ENCODE measurements at regions not wholly inside any gene's neighbourhood (a gene's known extent, or its start where the extent isn't known, plus 50 kb on each side); places are given as distances from the start of the nearest gene placed in this dataset.

DNA sequence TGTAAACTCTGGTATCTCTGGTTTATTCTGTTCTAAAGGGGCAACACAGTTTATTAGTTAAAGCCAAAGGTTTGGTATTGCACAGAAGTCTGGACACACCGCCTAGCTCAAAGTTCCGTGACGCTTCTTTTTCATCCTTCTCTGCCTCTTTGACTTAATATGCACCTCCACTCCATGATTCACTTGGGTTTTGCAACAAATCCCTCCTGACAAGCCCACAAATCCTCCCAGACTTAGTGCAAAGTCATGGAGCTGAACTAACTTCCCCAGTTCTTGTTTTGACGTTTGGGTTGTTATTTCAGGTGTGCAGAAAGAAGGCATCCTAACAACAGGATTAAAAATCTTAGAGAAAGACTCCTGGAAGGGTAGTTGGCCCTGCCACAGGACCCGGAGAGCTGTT lies 441.6 kb upstream of the DMAC1 start:
- Histone ChIP-seq H4K8ac (ENCODE audit: extremely low read depth, insufficient read depth, low read length) (no peak overlapping the region), H3K9ac (replicated peaks in 1 of 4; ENCODE audit: extremely low read depth in 1 of 4, low read depth in 3 of 4, low read length in 3 of 4) (no peak overlapping the region), H3K36me3 (ENCODE audit: control insufficient read depth in 2 of 4, insufficient read depth in 4 of 4, low read length in 3 of 4) (no peaks in the 10 kb centered on the region), H3K4me2 (ENCODE audit: insufficient read depth in 1 of 2, low read depth in 2 of 2, low read length in 2 of 2) (no peak overlapping the region), H2BK12ac (ENCODE audit: low read depth, low read length) (no peak overlapping the region), H3K4me1 (replicated peaks in 1 of 4; ENCODE audit: control insufficient read depth in 3 of 4, insufficient read depth in 4 of 4, low read length in 3 of 4) (no peaks in the 10 kb centered on the region), H3K79me1 (ENCODE audit: low read depth, low read length) (no peaks in the 10 kb centered on the region), H3K14ac (ENCODE audit: insufficient read length) (no peak overlapping the region), H2BK120ac (replicated peaks; ENCODE audit: low read depth, low read length) (no peak overlapping the region), H4K20me1 (replicated peaks in 1 of 2; ENCODE audit: control insufficient read depth in 1 of 2, insufficient read depth in 2 of 2, low read length in 2 of 2) (no peaks in the 10 kb centered on the region), H2AFZ (ENCODE audit: low read length) (no peak overlapping the region), H3K4me3 (ENCODE audit: extremely low read depth in 1 of 4, insufficient read depth in 2 of 4, low read depth in 3 of 4, low read length in 4 of 4) (no peak overlapping the region), H3K56ac (replicated peaks; ENCODE audit: insufficient read length, low read depth, low read length) (no peak overlapping the region), H3K23me2 (ENCODE audit: low read depth, low read length) (no peaks in the 10 kb centered on the region), H3K27ac (ENCODE audit: low read depth, low read length) (no peak overlapping the region), H3K18ac (ENCODE audit: extremely low read depth, low read length) (no peak overlapping the region), H4K91ac (replicated peaks; ENCODE audit: insufficient read length, low read length) (no peak overlapping the region), H3K27me3 (replicated peaks in 1 of 4; ENCODE audit: control insufficient read depth in 3 of 4, extremely low read depth in 1 of 4, insufficient read depth in 3 of 4, low read length in 3 of 4) (no peaks in the 10 kb centered on the region), H2BK5ac (ENCODE audit: low read depth, low read length) (no peak overlapping the region), H3K23ac (ENCODE audit: insufficient read length) (no peak overlapping the region), H2BK20ac (ENCODE audit: low read length) (no peak overlapping the region), H3K79me2 (ENCODE audit: control insufficient read depth in 1 of 2, insufficient read depth in 2 of 2, low read length in 2 of 2) (no peaks in the 10 kb centered on the region), H2BK15ac (ENCODE audit: low read length) (no peak overlapping the region), H3K4ac (replicated peaks; ENCODE audit: insufficient read length, low read depth, low read length) (no peak overlapping the region), H4K5ac (ENCODE audit: insufficient read length, low read depth, low read length) (no peak overlapping the region), H3K9me3 (ENCODE audit: insufficient read depth in 2 of 2, low read depth in 1 of 2, low read length in 1 of 2) (no peaks in the 10 kb centered on the region), H2AK5ac (ENCODE audit: low read depth, low read length) (no peak overlapping the region)
- WGBS, 2 experiments (ENCODE audit: extremely low coverage in 1 of 2, insufficient coverage in 1 of 2, insufficient read length in 1 of 2, insufficient replicate concordance in 2 of 2, low coverage in 1 of 2, low lambda C conversion rate in 2 of 2, missing lambda C conversion rate in 1 of 2), result 93% methylated on average over 5 of the region's 5 CpGs; no CpG with 5 or more reads in 1 of the 2 experiments
- ChIA-PET POLR2A (ENCODE audit: partially characterized antibody) (no interaction called here), CTCF (ENCODE audit: partially characterized antibody) (interaction anchor here (1.3 to 2.1 kb wide), 3 partner anchors 8 to 16 kb away, joined by 3 to 5 read pairs (median 4); no protein-coding TSS in a partner anchor)
- no peak for DNase-seq (ENCODE audit: low read depth in 1 of 2, low spot score in 2 of 2)
- no peak for FAIRE-seq
- TF ChIP-seq HDAC2 (IDR thresholded peaks at IDR 0.05; ENCODE audit: borderline replicate concordance in 1 of 2, low read depth in 2 of 2, low read length in 2 of 2), result no peak
- TF ChIP-seq BCL11A (IDR thresholded peaks at IDR 0.05; ENCODE audit: low read depth in 2 of 2, low read length in 2 of 2), result no peak
- TF ChIP-seq JUN (IDR thresholded peaks at IDR 0.05; ENCODE audit: low read depth, low read length), result no peak
- no peak for TF ChIP-seq SIN3A (conservative IDR thresholded peaks at IDR 0.05 in 1 of 2, IDR thresholded peaks at IDR 0.05 in 1 of 2; ENCODE audit: low read depth in 1 of 2, low read length in 2 of 2)
- TF ChIP-seq CBX8 (IDR thresholded peaks at IDR 0.05; ENCODE audit: borderline replicate concordance, low read depth, low read length), result no peak
- no peak for TF ChIP-seq TAF7 (optimal IDR thresholded peaks at IDR 0.05; ENCODE audit: borderline replicate concordance, low read depth, low read length)
- no peak for TF ChIP-seq KDM5A (IDR thresholded peaks at IDR 0.05; ENCODE audit: low read length)
- TF ChIP-seq CHD2 (IDR thresholded peaks at IDR 0.05; ENCODE audit: low read length), result no peak
- no peak for TF ChIP-seq POLR2AphosphoS5 (IDR thresholded peaks at IDR 0.05; ENCODE audit: low read depth, low read length)
- TF ChIP-seq RNF2 (IDR thresholded peaks at IDR 0.05; ENCODE audit: borderline replicate concordance, low read depth, low read length, missing control alignments, poor library complexity, severe bottlenecking), result no peak
